H1 (cell line): ENCODE measurements at regions not wholly inside any gene's neighbourhood (a gene's known extent, or its start where the extent isn't known, plus 50 kb on each side); places are given as distances from the start of the nearest gene placed in this dataset.

ENCODE experiments used
- CTCF ChIA-PET: fragments of 300-600 bp; sonication (Branson Sonifier 250); formaldehyde crosslinking; loops from one replicate; lab custom pipeline; 2021; ENCODE audit not compliant: partially characterized antibody; lab: Charles Lee
- POLR2A ChIA-PET: fragments of 300-600 bp; sonication (Branson Sonifier 250); formaldehyde crosslinking; loops from one replicate; lab custom pipeline; 2021; ENCODE audit warnings: inconsistent platforms; ENCODE audit not compliant: partially characterized antibody; lab: Charles Lee
- DNase-seq, 2 experiments: peaks; one replicate each; pipeline versions ENCODE4 v3.0.0 to v3.0.0-alpha.2; 2010 to 2022; ENCODE audit warnings: low spot score in 2 of 2, low read depth in 1 of 2, mixed read lengths in 1 of 2
- FAIRE-seq: peaks from 2 replicates; lab custom pipeline; 2011; peaks lifted over from hg19 to GRCh38; lab: Jason Lieb, UNC
- H2AFZ ChIP-seq: 2 replicates; pipeline ENCODE4 v1.8.1; 2012; ENCODE audit warnings: low read length, inconsistent platforms
- H2AK5ac ChIP-seq: 2 replicates; pipeline ENCODE4 v1.6.1; 2013; ENCODE audit warnings: low read depth, low read length
- H2BK120ac ChIP-seq: replicated peaks from 2 replicates; pipeline ENCODE3; 2013; ENCODE audit warnings: low read depth, low read length, inconsistent platforms
- H2BK12ac ChIP-seq: 2 replicates; pipeline ENCODE4 v1.6.1; 2013; ENCODE audit warnings: low read depth, low read length
- H2BK15ac ChIP-seq: 2 replicates; pipeline ENCODE4 v1.6.1; 2013; ENCODE audit warnings: low read length
- H2BK20ac ChIP-seq: 2 replicates; pipeline ENCODE4 v1.6.1; 2013; ENCODE audit warnings: low read length
- H2BK5ac ChIP-seq: 2 replicates; pipeline ENCODE4 v1.6.1; 2013; ENCODE audit warnings: low read depth, low read length
- H3K14ac ChIP-seq: 2 replicates; pipeline ENCODE4 v1.6.1; 2013; ENCODE audit warnings: inconsistent platforms; ENCODE audit not compliant: insufficient read length
- H3K18ac ChIP-seq: 2 replicates; pipeline ENCODE4 v1.6.1; 2013; ENCODE audit warnings: low read length; ENCODE audit errors: extremely low read depth
- H3K23ac ChIP-seq: 2 replicates; pipeline ENCODE4 v1.6.1; 2013; ENCODE audit warnings: inconsistent platforms; ENCODE audit not compliant: insufficient read length
- H3K23me2 ChIP-seq: 2 replicates; pipeline ENCODE4 v1.6.1; 2013; ENCODE audit warnings: low read depth, low read length
- H3K27ac ChIP-seq: 2 replicates; pipeline ENCODE4 v1.6.1; 2011; ENCODE audit warnings: low read depth, low read length, inconsistent platforms
- H3K27me3 ChIP-seq, 4 experiments: replicated peaks in 1 of 4; 1 replicate in 1 of 4; 2 replicates in 3 of 4; pipeline versions ENCODE4 v1.6.1 to v1.8.1; 2011 to 2013; ENCODE audit warnings: low read length in 3 of 4, mild to moderate bottlenecking in 3 of 4, inconsistent platforms in 2 of 4, mixed read lengths in 2 of 4, moderate library complexity in 1 of 4; ENCODE audit not compliant: control insufficient read depth in 3 of 4, insufficient read depth in 3 of 4; ENCODE audit errors: extremely low read depth in 1 of 4
- H3K36me3 ChIP-seq, 4 experiments: 2 replicates each; pipeline versions ENCODE4 v1.6.1 to v1.8.1; 2011 to 2013; ENCODE audit warnings: mild to moderate bottlenecking in 4 of 4, low read length in 3 of 4, moderate library complexity in 2 of 4, control low read depth in 1 of 4, inconsistent platforms in 1 of 4; ENCODE audit not compliant: insufficient read depth in 4 of 4, control insufficient read depth in 2 of 4
- H3K4ac ChIP-seq: replicated peaks from 2 replicates; pipeline ENCODE3; 2013; ENCODE audit warnings: low read length, low read depth, mixed read lengths, inconsistent platforms; ENCODE audit not compliant: insufficient read length
- H3K4me1 ChIP-seq, 4 experiments: replicated peaks in 1 of 4; 1 replicate in 1 of 4; 2 replicates in 3 of 4; pipeline versions ENCODE4 v1.6.1 to v1.8.1; 2011 to 2013; ENCODE audit warnings: low read length in 3 of 4, inconsistent platforms in 2 of 4, mixed read lengths in 1 of 4; ENCODE audit not compliant: insufficient read depth in 4 of 4, control insufficient read depth in 3 of 4
- H3K4me2 ChIP-seq, 2 experiments: 2 replicates each; pipeline versions ENCODE4 v1.6.1 to v1.8.1; 2011 to 2013; ENCODE audit warnings: low read depth in 2 of 2, low read length in 2 of 2, control low read depth in 1 of 2, inconsistent platforms in 1 of 2, mild to moderate bottlenecking in 1 of 2; ENCODE audit not compliant: insufficient read depth in 1 of 2
- H3K4me3 ChIP-seq, 4 experiments: fragments of 200-600, 300-600 bp in 1 of 4; sonication (generic), shearing (Covaris generic), sonication (Bioruptor Twin) in 1 of 4; 2 replicates each; pipeline versions ENCODE4 v1.5.1 to v1.8.1; 2011 to 2016; ENCODE audit warnings: low read length in 4 of 4, low read depth in 3 of 4, control low read depth in 2 of 4, inconsistent platforms in 2 of 4, mild to moderate bottlenecking in 2 of 4, mixed read lengths in 1 of 4, moderate library complexity in 1 of 4; ENCODE audit not compliant: insufficient read depth in 2 of 4; ENCODE audit errors: extremely low read depth in 1 of 4
- H3K56ac ChIP-seq: replicated peaks from 2 replicates; pipeline ENCODE3; 2013; ENCODE audit warnings: low read depth, mild to moderate bottlenecking, mixed read lengths, low read length, inconsistent platforms; ENCODE audit not compliant: insufficient read length
- H3K79me1 ChIP-seq: 2 replicates; pipeline ENCODE4 v1.6.1; 2013; ENCODE audit warnings: low read depth, low read length, control low read depth
- H3K79me2 ChIP-seq, 2 experiments: 2 replicates each; pipeline versions ENCODE4 v1.6.1 to v1.8.1; 2012 to 2013; ENCODE audit warnings: low read length in 2 of 2, mild to moderate bottlenecking in 2 of 2, inconsistent platforms in 1 of 2; ENCODE audit not compliant: insufficient read depth in 2 of 2, control insufficient read depth in 1 of 2
- H3K9ac ChIP-seq, 4 experiments: replicated peaks in 1 of 4; 1 replicate in 1 of 4; 2 replicates in 3 of 4; pipeline versions ENCODE4 v1.6.1 to v1.8.1; 2011 to 2013; ENCODE audit warnings: low read depth in 3 of 4, low read length in 3 of 4, control low read depth in 2 of 4, mild to moderate bottlenecking in 2 of 4, moderate library complexity in 2 of 4, inconsistent platforms in 1 of 4; ENCODE audit errors: extremely low read depth in 1 of 4
- H3K9me3 ChIP-seq, 2 experiments: 2 replicates each; pipeline versions ENCODE4 v1.6.1 to v1.8.1; 2012 to 2013; ENCODE audit warnings: mild to moderate bottlenecking in 2 of 2, moderate library complexity in 2 of 2, control low read depth in 1 of 2, inconsistent platforms in 1 of 2, low read depth in 1 of 2, low read length in 1 of 2, mixed read lengths in 1 of 2; ENCODE audit not compliant: insufficient read depth in 2 of 2
- H4K20me1 ChIP-seq, 2 experiments: replicated peaks in 1 of 2; 2 replicates each; pipeline versions ENCODE3 to v1.8.1; 2011 to 2013; ENCODE audit warnings: inconsistent platforms in 2 of 2, low read length in 2 of 2, mild to moderate bottlenecking in 1 of 2; ENCODE audit not compliant: insufficient read depth in 2 of 2, control insufficient read depth in 1 of 2
- H4K5ac ChIP-seq: 2 replicates; pipeline ENCODE4 v1.6.1; 2013; ENCODE audit warnings: low read length, low read depth, mixed read lengths, inconsistent platforms; ENCODE audit not compliant: insufficient read length
- H4K8ac ChIP-seq: 2 replicates; pipeline ENCODE4 v1.8.0; 2013; ENCODE audit warnings: mild to moderate bottlenecking, moderate library complexity, low read length, inconsistent platforms; ENCODE audit not compliant: insufficient read depth; ENCODE audit errors: extremely low read depth
- H4K91ac ChIP-seq: replicated peaks from 2 replicates; pipeline ENCODE3; 2013; ENCODE audit warnings: low read length, mixed read lengths, inconsistent platforms; ENCODE audit not compliant: insufficient read length
- CHD1 ChIP-seq: IDR thresholded peaks from 2 replicates; pipeline ENCODE4 v1.6.1; 2012; ENCODE audit warnings: low read depth, low read length, improper control_type of control experiment
- CTCF ChIP-seq, 3 experiments: IDR thresholded peaks; 1 replicate in 2 of 3; 2 replicates in 1 of 3; pipeline versions ENCODE4 v1.5.1 to v1.6.1; 2011; ENCODE audit warnings: low read length in 3 of 3, mild to moderate bottlenecking in 3 of 3, inconsistent platforms in 2 of 3, low read depth in 1 of 3, moderate library complexity in 1 of 3; ENCODE audit not compliant: insufficient read depth in 1 of 3; ENCODE audit errors: control extremely low read depth in 1 of 3
- GTF2F1 ChIP-seq: IDR thresholded peaks from 2 replicates; pipeline ENCODE4 v1.6.1; 2012; ENCODE audit warnings: low read depth, low read length, improper control_type of control experiment, borderline replicate concordance
- HDAC6 ChIP-seq: IDR thresholded peaks from one replicate; pipeline ENCODE4 v1.7.1; 2012; ENCODE audit warnings: low read depth, mild to moderate bottlenecking, inconsistent platforms, low read length, moderate library complexity
- MAX ChIP-seq: IDR thresholded peaks from 2 replicates; pipeline ENCODE4 v1.6.1; 2012; ENCODE audit warnings: inconsistent platforms
- POU5F1 ChIP-seq: IDR thresholded peaks from 2 replicates; pipeline ENCODE4 v1.6.1; 2011; ENCODE audit warnings: low read depth, mild to moderate bottlenecking, low read length, moderate library complexity
- SIN3A ChIP-seq, 2 experiments: IDR thresholded peaks in 1 of 2; conservative IDR thresholded peaks in 1 of 2; 2 replicates each; pipeline ENCODE4 v1.6.1; 2011 to 2012; ENCODE audit warnings: low read length in 2 of 2, improper control_type of control experiment in 1 of 2, low read depth in 1 of 2, mild to moderate bottlenecking in 1 of 2
- SIRT6 ChIP-seq: IDR thresholded peaks from one replicate; pipeline ENCODE4 v1.7.1; 2012; ENCODE audit warnings: low read length, inconsistent platforms
- SRF ChIP-seq: IDR thresholded peaks from 2 replicates; pipeline ENCODE4 v1.6.1; 2011; ENCODE audit warnings: mild to moderate bottlenecking, low read depth, low read length, moderate library complexity
- USF2 ChIP-seq: IDR thresholded peaks from 2 replicates; pipeline ENCODE4 v1.6.1; 2011; ENCODE audit warnings: low read length, improper control_type of control experiment
- ZNF274 ChIP-seq: IDR thresholded peaks from 2 replicates; pipeline ENCODE4 v1.7.0; 2012; ENCODE audit warnings: low read length, borderline replicate concordance; ENCODE audit errors: extremely low read depth
- WGBS, 2 experiments: shearing (Covaris generic) in 1 of 2; methylation state at CpG; one replicate each; pipeline versions ENCODE4 v1.1.6 to v1.1.7; 2013 to 2015; ENCODE audit warnings: low lambda C conversion rate in 2 of 2, mixed read lengths in 2 of 2, inconsistent platforms in 1 of 2, low coverage in 1 of 2, missing lambda C conversion rate in 1 of 2; ENCODE audit not compliant: insufficient replicate concordance in 2 of 2, insufficient coverage in 1 of 2, insufficient read length in 1 of 2; ENCODE audit errors: extremely low coverage in 1 of 2, missing lambda C conversion rate in 1 of 2; 5-methylcytosine and 5-hydroxymethylcytosine counted together

- no peak overlapping the region for H4K91ac ChIP-seq
- no peak overlapping the region for H2BK5ac ChIP-seq
- H3K27me3 ChIP-seq, result no peaks in the 10 kb centered on the region
- H4K20me1 ChIP-seq, result no peaks in the 10 kb centered on the region
- TF ChIP-seq SIRT6 (no peak), USF2 (no peak), CTCF (IDR thresholded peaks at IDR 0.05; ENCODE audit: control extremely low read depth in 1 of 3, insufficient read depth in 1 of 3, low read depth in 1 of 3, low read length in 3 of 3) (no peak), MAX (no peak), HDAC6 (no peak), ZNF274 (no peak), SRF (no peak), CHD1 (no peak), GTF2F1 (no peak), SIN3A (conservative IDR thresholded peaks at IDR 0.05 in 1 of 2, IDR thresholded peaks at IDR 0.05 in 1 of 2; ENCODE audit: low read depth in 1 of 2, low read length in 2 of 2) (no peak), POU5F1 (no peak)
- no peaks in the 10 kb centered on the region for H3K79me2 ChIP-seq
- no peak overlapping the region for H3K18ac ChIP-seq
- H3K36me3 ChIP-seq, result no peaks in the 10 kb centered on the region
- H3K4ac ChIP-seq, result no peak overlapping the region
- H2BK120ac ChIP-seq, result no peak overlapping the region
- POLR2A ChIA-PET, result no interaction called here
- H3K4me2 ChIP-seq, result no peak overlapping the region
- H2AFZ ChIP-seq, result no peak overlapping the region
- H3K9me3 ChIP-seq, result no peaks in the 10 kb centered on the region
- FAIRE-seq (no peak), DNase-seq (no peak)
- no peak overlapping the region for H2AK5ac ChIP-seq
- no peak overlapping the region for H3K4me3 ChIP-seq
- no peaks in the 10 kb centered on the region for H3K23me2 ChIP-seq
- H2BK15ac ChIP-seq, result no peak overlapping the region
- no peak overlapping the region for H3K9ac ChIP-seq
- H3K14ac ChIP-seq, result no peak overlapping the region
- H3K23ac ChIP-seq, result no peak overlapping the region
- no peak overlapping the region for H4K8ac ChIP-seq
- H3K79me1 ChIP-seq, result no peaks in the 10 kb centered on the region
- no peaks in the 10 kb centered on the region for H3K4me1 ChIP-seq
- CTCF ChIA-PET, result interaction anchor here (0.7 to 4.2 kb wide), 3 partner anchors 84 to 93 kb away, joined by 3 to 32 read pairs (median 3); no protein-coding TSS in a partner anchor
- no peak overlapping the region for H4K5ac ChIP-seq
- H3K56ac ChIP-seq, result no peak overlapping the region
- 78% methylated on average over 1 of the region's 1 CpG; no CpG with 5 or more reads in 1 of the 2 experiments for WGBS, 2 experiments
- H3K27ac ChIP-seq, result no peak overlapping the region
- no peak overlapping the region for H2BK20ac ChIP-seq
- H2BK12ac ChIP-seq, result no peak overlapping the region
These were observed 121.7 kb downstream of the TMEM130 start for GRCh38 chr7:98748090-98748489.
